Gastroesophageal sphincter (tissue), 3 donors: ENCODE measurements at regions not wholly inside any gene's neighbourhood (a gene's known extent, or its start where the extent isn't known, plus 50 kb on each side); places are given as distances from the start of the nearest gene placed in this dataset.

Source experiments
- POLR2A ChIP-seq, 2 donors: fragments of 450-650 bp; IDR thresholded peaks; one replicate each; pipeline ENCODE4 v1.6.1; 2017; ENCODE audit warnings: antibody characterized with exemption in 2 of 2, mild to moderate bottlenecking in 2 of 2, moderate library complexity in 1 of 2
- POLR2AphosphoS5 ChIP-seq: sonication (generic); formaldehyde crosslinking; IDR thresholded peaks from one replicate; pipeline ENCODE4 v1.6.1; 2017; ENCODE audit warnings: antibody characterized with exemption
- TF ChIP-seq, protein P1 (sequence below), 4 experiments: fragments of 200-600 bp in 2 of 4; fragments of 450-650 bp in 2 of 4; sonication (generic) in 1 of 4; IDR thresholded peaks; one replicate each; pipeline ENCODE4 v1.5.1; 2017 to 2019; ENCODE audit warnings: antibody characterized with exemption in 4 of 4, mild to moderate bottlenecking in 2 of 4, moderate library complexity in 2 of 4

- TF ChIP-seq POLR2A (IDR thresholded peaks at IDR 0.05) (no peak), POLR2AphosphoS5 (no peak)
- TF ChIP-seq, protein P1, sequence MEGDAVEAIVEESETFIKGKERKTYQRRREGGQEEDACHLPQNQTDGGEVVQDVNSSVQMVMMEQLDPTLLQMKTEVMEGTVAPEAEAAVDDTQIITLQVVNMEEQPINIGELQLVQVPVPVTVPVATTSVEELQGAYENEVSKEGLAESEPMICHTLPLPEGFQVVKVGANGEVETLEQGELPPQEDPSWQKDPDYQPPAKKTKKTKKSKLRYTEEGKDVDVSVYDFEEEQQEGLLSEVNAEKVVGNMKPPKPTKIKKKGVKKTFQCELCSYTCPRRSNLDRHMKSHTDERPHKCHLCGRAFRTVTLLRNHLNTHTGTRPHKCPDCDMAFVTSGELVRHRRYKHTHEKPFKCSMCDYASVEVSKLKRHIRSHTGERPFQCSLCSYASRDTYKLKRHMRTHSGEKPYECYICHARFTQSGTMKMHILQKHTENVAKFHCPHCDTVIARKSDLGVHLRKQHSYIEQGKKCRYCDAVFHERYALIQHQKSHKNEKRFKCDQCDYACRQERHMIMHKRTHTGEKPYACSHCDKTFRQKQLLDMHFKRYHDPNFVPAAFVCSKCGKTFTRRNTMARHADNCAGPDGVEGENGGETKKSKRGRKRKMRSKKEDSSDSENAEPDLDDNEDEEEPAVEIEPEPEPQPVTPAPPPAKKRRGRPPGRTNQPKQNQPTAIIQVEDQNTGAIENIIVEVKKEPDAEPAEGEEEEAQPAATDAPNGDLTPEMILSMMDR (IDR thresholded peaks at IDR 0.05): peak in 2 of 4 experiments; percentile 12 to 38
Observed at GRCh38 chr7:119197877-119198527, 973.5 kb downstream of the ANKRD7 start.
